WTC11 (cell line): ENCODE measurements at regions not wholly inside any gene's neighbourhood (a gene's known extent, or its start where the extent isn't known, plus 50 kb on each side); places are given as distances from the start of the nearest gene placed in this dataset.
A peak's percentile ranks its signal among the peaks of the same experiment; 100 is the strongest.

Experiments used
- ATAC-seq: fragments of 200-7000 bp; cut with Tn5 transposase; 2 replicates; pipeline ENCODE4 v1.10.0; 2021; ENCODE audit warnings: mild to moderate bottlenecking, moderate library complexity
- CTCF ChIA-PET: fragments of 300-600 bp; sonication (Branson Sonifier 250); formaldehyde crosslinking; loops from one replicate; lab custom pipeline; 2021; ENCODE audit warnings: antibody characterized with exemption; lab: Charles Lee
- POLR2A ChIA-PET: fragments of 350-600 bp; sonication (Branson Sonifier 250); formaldehyde crosslinking; loops from one replicate; lab custom pipeline; 2021; ENCODE audit warnings: antibody characterized with exemption; lab: Charles Lee
- DNase-seq: peaks from one replicate; pipeline ENCODE4 v3.0.0; 2021; ENCODE audit warnings: low spot score
- H3K27ac Mint-ChIP-seq: 2 replicates; pipeline ENCODE4 v1.8.0; 2021; ENCODE audit warnings: mixed read lengths
- H3K27me3 Mint-ChIP-seq: 2 replicates; pipeline ENCODE4 v1.8.0; 2021; ENCODE audit warnings: low read depth, mild to moderate bottlenecking, moderate library complexity, mixed read lengths
- H3K36me3 Mint-ChIP-seq: 2 replicates; pipeline ENCODE4 v1.8.0; 2021; ENCODE audit warnings: mixed read lengths
- H3K4me1 Mint-ChIP-seq: 2 replicates; pipeline ENCODE4 v1.8.0; 2022; ENCODE audit warnings: mixed read lengths
- H3K4me3 Mint-ChIP-seq: 2 replicates; pipeline ENCODE4 v1.8.0; 2021; ENCODE audit warnings: mild to moderate bottlenecking, moderate library complexity, mixed read lengths
- H3K9me3 Mint-ChIP-seq: 2 replicates; pipeline ENCODE4 v1.8.0; 2021; ENCODE audit warnings: mixed read lengths
- ATF6 ChIP-seq: sonication (generic); formaldehyde crosslinking; IDR thresholded peaks from 2 replicates; pipeline ENCODE4 v1.8.1; 2023; ENCODE audit warnings: mild to moderate bottlenecking, missing genetic modification reagents
- EMX1 ChIP-seq: fragments of 250-450 bp; sonication (Bioruptor Pico); IDR thresholded peaks from 2 replicates; pipeline ENCODE4 v1.8.0; 2021; ENCODE audit warnings: mild to moderate bottlenecking
- GABPB1 ChIP-seq: sonication (generic); formaldehyde crosslinking; IDR thresholded peaks from 2 replicates; pipeline ENCODE4 v1.8.1; 2023; ENCODE audit warnings: mild to moderate bottlenecking, missing genetic modification reagents
- HMGA2 ChIP-seq: fragments of 250-450 bp; sonication (Bioruptor Pico); IDR thresholded peaks from 2 replicates; pipeline ENCODE4 v1.4.0; 2021; ENCODE audit warnings: mild to moderate bottlenecking, moderate library complexity
- JUN ChIP-seq: sonication (generic); formaldehyde crosslinking; IDR thresholded peaks from 2 replicates; pipeline ENCODE4 v1.8.0; 2023; ENCODE audit warnings: mild to moderate bottlenecking, missing genetic modification reagents
- MYBL2 ChIP-seq: sonication (generic); formaldehyde crosslinking; IDR thresholded peaks from 2 replicates; pipeline ENCODE4 v1.8.1; 2023; ENCODE audit warnings: mild to moderate bottlenecking, moderate library complexity, missing genetic modification reagents
- RORB ChIP-seq: fragments of 250-450 bp; sonication (Bioruptor Pico); IDR thresholded peaks from 2 replicates; pipeline ENCODE4 v1.9.0; 2021; ENCODE audit warnings: mild to moderate bottlenecking
- USF2 ChIP-seq: sonication (generic); formaldehyde crosslinking; IDR thresholded peaks from 2 replicates; pipeline ENCODE4 v1.8.1; 2023; ENCODE audit warnings: mild to moderate bottlenecking, missing genetic modification reagents, moderate library complexity
- ZNF138 ChIP-seq: sonication (generic); formaldehyde crosslinking; conservative IDR thresholded peaks from 2 replicates; pipeline ENCODE4 v1.8.1; 2022; ENCODE audit warnings: mild to moderate bottlenecking, moderate library complexity, missing genetic modification reagents
- ZNF219 ChIP-seq: sonication (generic); formaldehyde crosslinking; IDR thresholded peaks from 2 replicates; pipeline ENCODE4 v1.8.0; 2023; ENCODE audit warnings: missing genetic modification reagents, mild to moderate bottlenecking, borderline replicate concordance
- ZNF396 ChIP-seq: fragments of 250-450 bp; sonication (Bioruptor Pico); IDR thresholded peaks from 2 replicates; pipeline ENCODE4 v1.8.0; 2021; ENCODE audit warnings: mild to moderate bottlenecking, moderate library complexity, borderline replicate concordance
- TF ChIP-seq, protein P1 (sequence below): sonication (generic); formaldehyde crosslinking; IDR thresholded peaks from 2 replicates; pipeline ENCODE4 v1.8.0; 2022; ENCODE audit warnings: mild to moderate bottlenecking, missing genetic modification reagents
- TF ChIP-seq, protein P2 (sequence below): fragments of 200-600 bp; IDR thresholded peaks from 2 replicates; pipeline ENCODE4 v1.8.0; 2022; ENCODE audit warnings: antibody characterized with exemption
- TF ChIP-seq, protein P3 (sequence below): fragments of 250-450 bp; sonication (Bioruptor Pico); IDR thresholded peaks from 2 replicates; pipeline ENCODE4 v1.9.0; 2021; ENCODE audit warnings: mild to moderate bottlenecking
- TF ChIP-seq, protein P4 (sequence below): sonication (generic); formaldehyde crosslinking; IDR thresholded peaks from 2 replicates; pipeline ENCODE4 v1.8.0; 2022; ENCODE audit warnings: mild to moderate bottlenecking, missing genetic modification reagents

GRCh38 chr20:56762829-56763228, 133.7 kb downstream of the TFAP2C start (continued):
- no peak for TF ChIP-seq ATF6

DNA sequence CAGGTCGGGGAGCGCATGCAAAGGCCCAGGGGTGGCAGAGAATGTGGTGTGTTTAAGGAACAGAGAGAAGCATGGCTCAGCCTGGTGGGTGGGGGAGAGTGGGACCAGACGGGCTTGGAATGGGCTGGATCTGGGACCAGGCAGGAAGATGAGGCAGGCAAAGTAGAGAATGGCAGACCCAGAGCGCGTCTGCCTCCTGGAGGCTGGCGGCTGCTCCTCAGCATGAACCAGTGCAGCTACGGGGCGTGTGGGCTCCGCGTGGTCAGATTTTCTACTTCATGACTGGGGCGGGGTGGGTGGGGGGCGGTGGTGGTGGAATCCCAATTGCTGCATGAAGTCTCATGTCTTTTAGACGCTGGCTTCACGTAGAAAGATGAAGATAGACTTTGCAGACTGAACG, 135.6 kb downstream of the TFAP2C start:
- Mint-ChIP-seq H3K4me1 (peaks cover 2% of the 10 kb centered on the region; the same call in 1 of the 2 replicates), H3K36me3 (no peaks in the 10 kb centered on the region), H3K4me3 (no peak overlapping the region), H3K27me3 (peaks cover 2% of the 10 kb centered on the region; the same call in 1 of the 2 replicates), H3K9me3 (peaks cover 4% of the 10 kb centered on the region; the same call in 1 of the 2 replicates), H3K27ac (no peak overlapping the region)
- CTCF ChIA-PET: interaction anchor here (0.6 kb wide), 1 partner anchor 79 kb away, joined by 3 read pairs; no protein-coding TSS in a partner anchor
- ATAC-seq (peak; percentile 73), DNase-seq (no peak)
- POLR2A ChIA-PET: no interaction called here
- TF ChIP-seq EMX1 (no peak), GABPB1 (CRISPR knock-in tag) (no peak), ZNF396 (CRISPR knock-in tag) (no peak), HMGA2 (CRISPR knock-in tag) (no peak), RORB (CRISPR knock-in tag) (no peak), MYBL2 (CRISPR knock-in tag) (no peak), ZNF219 (CRISPR knock-in tag) (no peak), ZNF138 (CRISPR knock-in tag) (no peak)
- TF ChIP-seq, protein P1, sequence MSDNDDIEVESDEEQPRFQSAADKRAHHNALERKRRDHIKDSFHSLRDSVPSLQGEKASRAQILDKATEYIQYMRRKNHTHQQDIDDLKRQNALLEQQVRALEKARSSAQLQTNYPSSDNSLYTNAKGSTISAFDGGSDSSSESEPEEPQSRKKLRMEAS (CRISPR knock-in tag): no peak
- TF ChIP-seq, protein P2, sequence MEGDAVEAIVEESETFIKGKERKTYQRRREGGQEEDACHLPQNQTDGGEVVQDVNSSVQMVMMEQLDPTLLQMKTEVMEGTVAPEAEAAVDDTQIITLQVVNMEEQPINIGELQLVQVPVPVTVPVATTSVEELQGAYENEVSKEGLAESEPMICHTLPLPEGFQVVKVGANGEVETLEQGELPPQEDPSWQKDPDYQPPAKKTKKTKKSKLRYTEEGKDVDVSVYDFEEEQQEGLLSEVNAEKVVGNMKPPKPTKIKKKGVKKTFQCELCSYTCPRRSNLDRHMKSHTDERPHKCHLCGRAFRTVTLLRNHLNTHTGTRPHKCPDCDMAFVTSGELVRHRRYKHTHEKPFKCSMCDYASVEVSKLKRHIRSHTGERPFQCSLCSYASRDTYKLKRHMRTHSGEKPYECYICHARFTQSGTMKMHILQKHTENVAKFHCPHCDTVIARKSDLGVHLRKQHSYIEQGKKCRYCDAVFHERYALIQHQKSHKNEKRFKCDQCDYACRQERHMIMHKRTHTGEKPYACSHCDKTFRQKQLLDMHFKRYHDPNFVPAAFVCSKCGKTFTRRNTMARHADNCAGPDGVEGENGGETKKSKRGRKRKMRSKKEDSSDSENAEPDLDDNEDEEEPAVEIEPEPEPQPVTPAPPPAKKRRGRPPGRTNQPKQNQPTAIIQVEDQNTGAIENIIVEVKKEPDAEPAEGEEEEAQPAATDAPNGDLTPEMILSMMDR: no peak

- peaks cover 2% of the 10 kb centered on the region; the same call in 1 of the 2 replicates for H3K4me1 Mint-ChIP-seq
- H3K36me3 Mint-ChIP-seq: no peaks in the 10 kb centered on the region
- peaks cover 2% of the 10 kb centered on the region; the same call in 1 of the 2 replicates for H3K27me3 Mint-ChIP-seq
- CTCF ChIA-PET: interaction anchor here (0.9 kb wide), 1 partner anchor 135 kb away, joined by 3 read pairs; no protein-coding TSS in a partner anchor
- H3K4me3 Mint-ChIP-seq: no peak overlapping the region
- H3K9me3 Mint-ChIP-seq: peaks cover 4% of the 10 kb centered on the region; the same call in 1 of the 2 replicates
- H3K27ac Mint-ChIP-seq: no peak overlapping the region
- TF ChIP-seq ATF6 (no peak), USF2 (CRISPR knock-in tag) (peak; percentile 60), JUN (no peak)
- TF ChIP-seq, protein P3, sequence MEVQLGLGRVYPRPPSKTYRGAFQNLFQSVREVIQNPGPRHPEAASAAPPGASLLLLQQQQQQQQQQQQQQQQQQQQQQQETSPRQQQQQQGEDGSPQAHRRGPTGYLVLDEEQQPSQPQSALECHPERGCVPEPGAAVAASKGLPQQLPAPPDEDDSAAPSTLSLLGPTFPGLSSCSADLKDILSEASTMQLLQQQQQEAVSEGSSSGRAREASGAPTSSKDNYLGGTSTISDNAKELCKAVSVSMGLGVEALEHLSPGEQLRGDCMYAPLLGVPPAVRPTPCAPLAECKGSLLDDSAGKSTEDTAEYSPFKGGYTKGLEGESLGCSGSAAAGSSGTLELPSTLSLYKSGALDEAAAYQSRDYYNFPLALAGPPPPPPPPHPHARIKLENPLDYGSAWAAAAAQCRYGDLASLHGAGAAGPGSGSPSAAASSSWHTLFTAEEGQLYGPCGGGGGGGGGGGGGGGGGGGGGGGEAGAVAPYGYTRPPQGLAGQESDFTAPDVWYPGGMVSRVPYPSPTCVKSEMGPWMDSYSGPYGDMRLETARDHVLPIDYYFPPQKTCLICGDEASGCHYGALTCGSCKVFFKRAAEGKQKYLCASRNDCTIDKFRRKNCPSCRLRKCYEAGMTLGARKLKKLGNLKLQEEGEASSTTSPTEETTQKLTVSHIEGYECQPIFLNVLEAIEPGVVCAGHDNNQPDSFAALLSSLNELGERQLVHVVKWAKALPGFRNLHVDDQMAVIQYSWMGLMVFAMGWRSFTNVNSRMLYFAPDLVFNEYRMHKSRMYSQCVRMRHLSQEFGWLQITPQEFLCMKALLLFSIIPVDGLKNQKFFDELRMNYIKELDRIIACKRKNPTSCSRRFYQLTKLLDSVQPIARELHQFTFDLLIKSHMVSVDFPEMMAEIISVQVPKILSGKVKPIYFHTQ (CRISPR knock-in tag): no peak
- TF ChIP-seq, protein P4, sequence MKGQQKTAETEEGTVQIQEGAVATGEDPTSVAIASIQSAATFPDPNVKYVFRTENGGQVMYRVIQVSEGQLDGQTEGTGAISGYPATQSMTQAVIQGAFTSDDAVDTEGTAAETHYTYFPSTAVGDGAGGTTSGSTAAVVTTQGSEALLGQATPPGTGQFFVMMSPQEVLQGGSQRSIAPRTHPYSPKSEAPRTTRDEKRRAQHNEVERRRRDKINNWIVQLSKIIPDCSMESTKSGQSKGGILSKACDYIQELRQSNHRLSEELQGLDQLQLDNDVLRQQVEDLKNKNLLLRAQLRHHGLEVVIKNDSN (CRISPR knock-in tag): 0 out of 2 replicates have a peak, but pooled peaks have one; percentile 57
- ATAC-seq (no peak), DNase-seq (no peak)
- POLR2A ChIA-PET: no interaction called here
Observed at GRCh38 chr20:56765172-56766073, 136.3 kb downstream of the TFAP2C start.
